Esophagus muscularis mucosa (tissue), 4 donors: ENCODE measurements at regions not wholly inside any gene's neighbourhood (a gene's known extent, or its start where the extent isn't known, plus 50 kb on each side); places are given as distances from the start of the nearest gene placed in this dataset.

Experiments
- DNase-seq: peaks from one replicate; pipeline ENCODE4 v3.0.0-alpha.2; 2017; ENCODE audit errors: extremely low spot score
- H3K27ac ChIP-seq, 4 donors: fragments of 200-600 bp; sonication (generic); replicated peaks in 1 of 4; 1 replicate in 3 of 4; 2 replicates in 1 of 4; pipeline ENCODE4 v1.5.1; 2016 to 2019; ENCODE audit warnings: mild to moderate bottlenecking in 1 of 4
- H3K27me3 ChIP-seq, 4 donors: fragments of 200-600 bp; sonication (generic); one replicate each; pipeline versions ENCODE4 v1.5.1 to v1.6.0; 2016 to 2019
- H3K36me3 ChIP-seq, 4 donors: fragments of 200-600 bp; sonication (generic); one replicate each; pipeline ENCODE4 v1.5.1; 2016 to 2019
- H3K4me1 ChIP-seq, 4 donors: fragments of 200-600 bp; sonication (generic); one replicate each; pipeline ENCODE4 v1.5.1; 2016 to 2019
- H3K4me3 ChIP-seq, 4 donors: fragments of 200-600 bp; sonication (generic); 1 replicate in 2 of 4; 2 replicates in 2 of 4; pipeline ENCODE4 v1.5.1; 2016 to 2019; ENCODE audit warnings: mild to moderate bottlenecking in 4 of 4, moderate library complexity in 1 of 4
- H3K9me3 ChIP-seq, 4 donors: fragments of 200-600 bp; sonication (generic); 1 replicate in 3 of 4; 2 replicates in 1 of 4; pipeline ENCODE4 v1.5.1; 2016 to 2019
- EP300 ChIP-seq: sonication (generic); formaldehyde crosslinking; IDR thresholded peaks from one replicate; pipeline ENCODE4 v1.6.1; 2017; ENCODE audit warnings: antibody characterized with exemption
- POLR2A ChIP-seq: fragments of 450-650 bp; IDR thresholded peaks from one replicate; pipeline ENCODE4 v1.6.1; 2017; ENCODE audit warnings: antibody characterized with exemption, moderate library complexity, mild to moderate bottlenecking, low read depth
- POLR2AphosphoS5 ChIP-seq, 2 donors: sonication (generic); formaldehyde crosslinking; IDR thresholded peaks; one replicate each; pipeline ENCODE4 v1.6.1; 2017; ENCODE audit warnings: antibody characterized with exemption in 2 of 2
- WGBS: methylation state at CpG from one replicate; pipeline ENCODE4 v1.1.5; 2018; 5-methylcytosine and 5-hydroxymethylcytosine counted together
- intact Hi-C: fragments of 100-400 bp; cut with DNase I; formaldehyde crosslinking; loops from one replicate; pipeline ENCODE4 v1.15.1; 2023
- TF ChIP-seq, protein P1 (sequence below), 3 experiments: fragments of 200-600 bp in 2 of 3; fragments of 450-650 bp in 1 of 3; sonication (generic) in 2 of 3; IDR thresholded peaks; one replicate each; pipeline ENCODE4 v1.5.1; 2017 to 2019; ENCODE audit warnings: antibody characterized with exemption in 3 of 3, mild to moderate bottlenecking in 2 of 3, moderate library complexity in 1 of 3

DNA sequence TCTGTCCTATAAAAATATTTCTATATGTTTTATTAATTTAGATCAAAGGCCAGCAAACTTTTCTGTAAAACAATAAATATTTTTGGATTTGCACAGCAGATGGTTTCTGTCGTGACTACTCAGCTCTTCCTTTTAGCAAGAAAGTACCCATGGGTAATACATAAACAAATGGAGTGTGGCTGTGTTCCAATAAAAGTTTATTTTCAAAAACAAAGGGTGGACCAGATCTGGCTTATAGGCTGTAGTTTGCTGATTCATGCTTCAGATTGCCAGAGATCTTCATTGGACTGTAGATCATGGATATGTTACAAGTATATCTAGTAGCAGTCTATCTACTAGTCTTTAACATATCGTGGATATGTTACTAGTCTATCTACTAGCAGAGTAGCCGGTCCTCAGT is 590.5 kb downstream of the CSNK1G3 start:
- H3K4me3 ChIP-seq: no peak overlapping the region
- no peaks in the 10 kb centered on the region for H3K9me3 ChIP-seq
- H3K27me3 ChIP-seq: no peaks in the 10 kb centered on the region
- WGBS: 80% methylated on average over 3 of the region's 3 CpGs
- H3K4me1 ChIP-seq: no peaks in the 10 kb centered on the region
- H3K36me3 ChIP-seq: no peaks in the 10 kb centered on the region
- H3K27ac ChIP-seq: no peak overlapping the region
- TF ChIP-seq, protein P1, sequence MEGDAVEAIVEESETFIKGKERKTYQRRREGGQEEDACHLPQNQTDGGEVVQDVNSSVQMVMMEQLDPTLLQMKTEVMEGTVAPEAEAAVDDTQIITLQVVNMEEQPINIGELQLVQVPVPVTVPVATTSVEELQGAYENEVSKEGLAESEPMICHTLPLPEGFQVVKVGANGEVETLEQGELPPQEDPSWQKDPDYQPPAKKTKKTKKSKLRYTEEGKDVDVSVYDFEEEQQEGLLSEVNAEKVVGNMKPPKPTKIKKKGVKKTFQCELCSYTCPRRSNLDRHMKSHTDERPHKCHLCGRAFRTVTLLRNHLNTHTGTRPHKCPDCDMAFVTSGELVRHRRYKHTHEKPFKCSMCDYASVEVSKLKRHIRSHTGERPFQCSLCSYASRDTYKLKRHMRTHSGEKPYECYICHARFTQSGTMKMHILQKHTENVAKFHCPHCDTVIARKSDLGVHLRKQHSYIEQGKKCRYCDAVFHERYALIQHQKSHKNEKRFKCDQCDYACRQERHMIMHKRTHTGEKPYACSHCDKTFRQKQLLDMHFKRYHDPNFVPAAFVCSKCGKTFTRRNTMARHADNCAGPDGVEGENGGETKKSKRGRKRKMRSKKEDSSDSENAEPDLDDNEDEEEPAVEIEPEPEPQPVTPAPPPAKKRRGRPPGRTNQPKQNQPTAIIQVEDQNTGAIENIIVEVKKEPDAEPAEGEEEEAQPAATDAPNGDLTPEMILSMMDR (IDR thresholded peaks at IDR 0.05): no peak
- intact Hi-C loops: no loop called here
- DNase-seq: no peak

DNA sequence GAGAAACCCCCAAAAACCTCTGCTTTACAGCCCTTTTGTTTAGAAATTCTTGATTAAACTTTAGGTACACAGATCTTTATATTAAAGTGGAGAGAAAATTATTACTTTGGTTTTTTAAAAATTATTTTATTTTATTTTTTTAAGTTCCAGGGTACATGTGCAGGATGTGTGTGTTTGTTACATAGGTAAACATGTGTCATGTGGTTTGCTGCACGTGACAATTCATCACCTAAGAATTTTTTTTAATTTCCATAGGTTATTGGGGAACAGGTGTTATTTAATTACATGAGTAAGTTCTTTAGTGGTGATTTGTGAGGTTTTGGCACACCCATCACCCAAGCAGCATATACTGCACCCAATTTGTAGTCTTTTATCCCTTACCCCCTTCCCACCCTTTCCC is 581.7 kb downstream of the CSNK1G3 start:
- Histone ChIP-seq H3K9me3 (peaks cover 0 to 5% (median 0%) of the 10 kb centered on the region in 4 donors), H3K27me3 (no peaks in the 10 kb centered on the region), H3K27ac (no peak overlapping the region), H3K36me3 (no peaks in the 10 kb centered on the region), H3K4me3 (no peak overlapping the region), H3K4me1 (no peaks in the 10 kb centered on the region)
- DNase-seq: no peak
- WGBS: 90% methylated on average over 1 of the region's 1 CpG
- intact Hi-C loops: no loop called here
- TF ChIP-seq POLR2AphosphoS5 (IDR thresholded peaks at IDR 0.05) (no peak), POLR2A (no peak), EP300 (no peak)
- TF ChIP-seq, protein P1 (IDR thresholded peaks at IDR 0.05): no peak

DNA sequence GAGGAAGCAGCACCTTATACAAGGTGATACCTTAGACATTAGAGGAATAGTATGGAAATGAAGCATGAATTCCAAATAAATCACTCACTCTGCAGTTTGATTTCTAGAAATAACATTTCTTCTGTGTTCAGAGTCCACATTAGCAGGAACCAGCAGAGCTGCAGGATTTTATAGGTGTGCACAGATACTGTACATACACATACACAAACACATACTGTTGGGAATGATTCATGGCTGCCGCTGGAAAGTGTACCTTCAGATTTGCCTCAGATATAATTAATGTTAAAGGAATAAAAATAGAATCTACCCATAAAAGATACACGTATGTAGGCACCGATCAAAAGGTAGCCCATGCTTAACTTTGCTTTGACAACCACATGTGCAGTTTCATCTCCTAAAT is 578.1 kb downstream of the CSNK1G3 start:
- DNase-seq: no peak
- TF ChIP-seq, protein P1 (IDR thresholded peaks at IDR 0.05): no peak
- TF ChIP-seq POLR2A (no peak), EP300 (no peak), POLR2AphosphoS5 (IDR thresholded peaks at IDR 0.05) (no peak)
- H3K4me3 ChIP-seq: no peak overlapping the region
- 91% methylated on average over 3 of the region's 3 CpGs for WGBS
- peaks cover 0 to 5% (median 0%) of the 10 kb centered on the region in 4 donors for H3K9me3 ChIP-seq
- no peak overlapping the region for H3K27ac ChIP-seq
- intact Hi-C loops: no loop called here
- no peaks in the 10 kb centered on the region for H3K27me3 ChIP-seq
- H3K4me1 ChIP-seq: no peaks in the 10 kb centered on the region
- no peaks in the 10 kb centered on the region for H3K36me3 ChIP-seq

DNA sequence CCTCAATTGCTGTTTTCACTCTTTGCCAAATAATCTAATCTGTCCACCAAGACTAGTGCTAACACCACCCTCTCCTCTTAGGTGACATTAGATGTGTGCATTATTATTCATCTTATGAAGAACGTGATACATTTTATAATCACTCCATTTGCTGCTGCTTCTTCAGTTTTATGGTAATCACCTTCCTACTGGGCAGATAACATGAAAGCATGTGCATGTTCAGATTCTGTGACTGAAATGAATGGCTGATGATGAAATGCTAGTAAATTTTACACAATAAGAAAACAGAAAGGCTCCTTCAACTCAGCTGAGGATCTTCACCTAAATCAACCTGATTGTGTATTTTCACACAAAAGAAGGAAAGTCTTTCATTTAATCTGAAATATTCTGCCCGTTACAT is 577.6 kb downstream of the CSNK1G3 start:
- no peak for DNase-seq
- Histone ChIP-seq H3K27ac (no peak overlapping the region), H3K36me3 (no peaks in the 10 kb centered on the region), H3K4me1 (no peaks in the 10 kb centered on the region), H3K27me3 (no peaks in the 10 kb centered on the region), H3K4me3 (no peak overlapping the region), H3K9me3 (peaks cover 0 to 5% (median 0%) of the 10 kb centered on the region in 4 donors)
- intact Hi-C loops: no loop called here
- 90% methylated on average over 2 of the region's 2 CpGs for WGBS
- TF ChIP-seq POLR2AphosphoS5 (IDR thresholded peaks at IDR 0.05) (no peak), POLR2A (no peak), EP300 (no peak)
- TF ChIP-seq, protein P1 (IDR thresholded peaks at IDR 0.05): no peak

DNA sequence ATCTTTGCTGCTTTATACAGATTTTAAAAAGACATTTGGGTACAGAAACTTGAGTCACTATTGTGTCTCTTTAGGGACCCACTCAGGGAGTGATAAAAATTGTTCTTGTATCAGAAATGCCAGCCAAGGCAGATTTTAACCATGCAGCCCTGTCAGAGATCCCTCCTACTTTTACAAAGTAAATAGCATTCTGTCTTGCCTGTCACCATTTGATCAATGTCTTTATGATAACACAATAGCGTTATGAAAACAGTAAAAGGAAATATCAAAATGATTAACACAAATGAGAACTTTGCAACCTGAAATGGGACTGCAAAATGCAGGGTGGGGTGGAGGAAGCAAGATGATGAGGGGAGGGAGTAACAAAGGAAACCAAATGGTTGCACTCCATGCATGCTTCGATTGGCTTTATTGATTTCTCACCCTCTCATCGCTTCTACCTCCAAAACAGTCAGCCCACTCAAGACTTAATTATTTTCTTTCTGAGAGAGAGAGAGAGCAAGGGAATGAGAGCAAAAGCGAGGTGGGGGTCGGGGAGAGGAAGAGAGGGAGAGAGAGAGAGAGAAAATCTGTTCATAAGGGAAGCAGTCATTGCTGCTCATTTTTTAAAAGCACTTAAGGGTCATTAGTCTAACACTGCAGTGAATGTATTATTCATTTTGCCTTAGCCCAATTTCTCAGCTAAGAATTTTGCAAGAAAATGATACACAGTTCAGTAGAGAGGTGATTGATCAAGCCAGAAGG is 576.5 kb downstream of the CSNK1G3 start:
- Histone ChIP-seq H3K36me3 (no peaks in the 10 kb centered on the region), H3K27ac (no peak overlapping the region), H3K9me3 (peaks cover 0 to 5% (median 0%) of the 10 kb centered on the region in 4 donors), H3K4me3 (no peak overlapping the region), H3K4me1 (no peaks in the 10 kb centered on the region), H3K27me3 (no peaks in the 10 kb centered on the region)
- WGBS: 65% methylated on average over 5 of the region's 5 CpGs
- TF ChIP-seq POLR2AphosphoS5 (IDR thresholded peaks at IDR 0.05) (no peak), EP300 (no peak), POLR2A (no peak)
- TF ChIP-seq, protein P1 (IDR thresholded peaks at IDR 0.05): no peak
- intact Hi-C loops: no loop called here
- DNase-seq: no peak
